HUES64 (cell line): ENCODE measurements at regions not wholly inside any gene's neighbourhood (a gene's known extent, or its start where the extent isn't known, plus 50 kb on each side); places are given as distances from the start of the nearest gene placed in this dataset.
A peak's percentile ranks its signal among the peaks of the same experiment; 100 is the strongest.
"Not testable (repeated sequence)": the region's sequence is repeated elsewhere in the genome, so short reads cannot be mapped to it uniquely, and the experiment has no call there.

ENCODE experiments used
- H3K27ac ChIP-seq: 2 replicates; pipeline ENCODE4 v1.7.0; 2013; ENCODE audit warnings: low read depth, low read length, inconsistent platforms
- H3K27me3 ChIP-seq: 2 replicates; pipeline ENCODE4 v1.6.1; 2013; ENCODE audit warnings: mild to moderate bottlenecking, low read length; ENCODE audit not compliant: insufficient read depth
- H3K36me3 ChIP-seq: 2 replicates; pipeline ENCODE4 v1.6.1; 2013; ENCODE audit warnings: mild to moderate bottlenecking, low read length; ENCODE audit not compliant: insufficient read depth
- H3K4me1 ChIP-seq: 2 replicates; pipeline ENCODE4 v1.6.1; 2013; ENCODE audit warnings: mild to moderate bottlenecking, low read length, moderate library complexity; ENCODE audit not compliant: insufficient read depth
- H3K4me3 ChIP-seq: 2 replicates; pipeline ENCODE4 v1.5.1; 2013; ENCODE audit warnings: mild to moderate bottlenecking, low read length, moderate library complexity
- H3K9ac ChIP-seq: 2 replicates; pipeline ENCODE4 v1.6.1; 2013; ENCODE audit warnings: mild to moderate bottlenecking, low read depth, low read length
- H3K9me3 ChIP-seq: 2 replicates; pipeline ENCODE4 v1.6.1; 2013; ENCODE audit warnings: low read depth, low read length; ENCODE audit not compliant: insufficient read depth
- WGBS: fragments of 150-250, 120-280 bp; methylation state at CpG from one replicate; pipeline ENCODE4 v1.1.7; 2013; ENCODE audit warnings: missing lambda C conversion rate; 5-methylcytosine and 5-hydroxymethylcytosine counted together

- no peaks in the 10 kb centered on the region for H3K27me3 ChIP-seq
- no peak overlapping the region for H3K9ac ChIP-seq
- peaks cover 75% of the 10 kb centered on the region for H3K36me3 ChIP-seq
- 99% methylated on average over 4 of the region's 4 CpGs for WGBS
- H3K4me3 ChIP-seq, result no peak overlapping the region
- H3K9me3 ChIP-seq, result no peaks in the 10 kb centered on the region; the same call in 1 of the 2 replicates
- no peak overlapping the region for H3K27ac ChIP-seq
- peaks cover 17% of the 10 kb centered on the region; the same call in 1 of the 2 replicates for H3K4me1 ChIP-seq
Measured at GRCh38 chr5:12659686-12660085, 755.4 kb upstream of the CTNND2 start.

GRCh38 chr5:12658871-12659446, 754.7 kb upstream of the CTNND2 start:
- Histone ChIP-seq H3K4me3 (no peak overlapping the region), H3K36me3 (peaks cover 76% of the 10 kb centered on the region), H3K27me3 (no peaks in the 10 kb centered on the region), H3K4me1 (peaks cover 17% of the 10 kb centered on the region; the same call in 1 of the 2 replicates), H3K9ac (no peak overlapping the region), H3K9me3 (no peaks in the 10 kb centered on the region; the same call in 1 of the 2 replicates), H3K27ac (no peak overlapping the region)
- 95% methylated on average over 3 of the region's 4 CpGs for WGBS

GRCh38 chr5:12657914-12658474, 753.7 kb upstream of the CTNND2 start:
- H3K36me3 ChIP-seq, result peaks cover 71% of the 10 kb centered on the region
- not testable (repeated sequence) for H3K9me3 ChIP-seq, H3K27ac ChIP-seq, H3K27me3 ChIP-seq, H3K9ac ChIP-seq, H3K4me3 ChIP-seq
- H3K4me1 ChIP-seq, result peaks cover 13% of the 10 kb centered on the region; the same call in 1 of the 2 replicates
- WGBS, result 97% methylated on average over 3 of the region's 4 CpGs

GRCh38 chr5:12655675-12656074, 751.4 kb upstream of the CTNND2 start:
- Histone ChIP-seq H3K4me1 (0 out of 2 replicates have a peak, but pooled peaks cover 6% of the 10 kb centered on the region), H3K9ac (no peak overlapping the region), H3K36me3 (peaks cover 64% of the 10 kb centered on the region), H3K27me3 (no peaks in the 10 kb centered on the region), H3K27ac (no peak overlapping the region), H3K9me3 (no peaks in the 10 kb centered on the region; the same call in 1 of the 2 replicates), H3K4me3 (no peak overlapping the region)
- WGBS, result 96% methylated on average over 3 of the region's 3 CpGs

- Histone ChIP-seq H3K9ac (no peak overlapping the region), H3K9me3 (no peaks in the 10 kb centered on the region), H3K36me3 (peaks cover 30% of the 10 kb centered on the region), H3K27ac (no peak overlapping the region), H3K4me1 (no peaks in the 10 kb centered on the region), H3K27me3 (no peaks in the 10 kb centered on the region), H3K4me3 (no peak overlapping the region)
- 94% methylated on average over 4 of the region's 4 CpGs for WGBS
Measured at GRCh38 chr5:12652201-12652600, 748.0 kb upstream of the CTNND2 start.

- H3K9ac ChIP-seq, result no peak overlapping the region
- no peaks in the 10 kb centered on the region; the same call in 1 of the 2 replicates for H3K36me3 ChIP-seq
- no peaks in the 10 kb centered on the region for H3K4me1 ChIP-seq
- no peaks in the 10 kb centered on the region for H3K27me3 ChIP-seq
- no peaks in the 10 kb centered on the region for H3K9me3 ChIP-seq
- no peak overlapping the region for H3K27ac ChIP-seq
- no peak overlapping the region for H3K4me3 ChIP-seq
- 96% methylated on average over 1 of the region's 1 CpG for WGBS
Measured at GRCh38 chr5:12648558-12648957, 744.3 kb upstream of the CTNND2 start.

- 97% methylated on average over 4 of the region's 4 CpGs for WGBS
- Histone ChIP-seq H3K27ac (no peak overlapping the region), H3K9ac (no peak overlapping the region)
Measured at GRCh38 chr5:12647613-12648012, 743.4 kb upstream of the CTNND2 start.

GRCh38 chr5:12645582-12645981, 741.3 kb upstream of the CTNND2 start:
- no peak overlapping the region for H3K27ac ChIP-seq

More at GRCh38 chr5:12647613-12648012, 743.4 kb upstream of the CTNND2 start:
- Histone ChIP-seq H3K9me3 (no peaks in the 10 kb centered on the region), H3K4me3 (no peak overlapping the region), H3K4me1 (no peaks in the 10 kb centered on the region), H3K27me3 (no peaks in the 10 kb centered on the region), H3K36me3 (no peaks in the 10 kb centered on the region; the same call in 1 of the 2 replicates)

GRCh38 chr5:12636209-12636608, 732.0 kb upstream of the CTNND2 start:
- no peaks in the 10 kb centered on the region for H3K27me3 ChIP-seq
- no peak overlapping the region for H3K27ac ChIP-seq
- H3K4me3 ChIP-seq, result no peak overlapping the region
- no peaks in the 10 kb centered on the region for H3K9me3 ChIP-seq
- H3K4me1 ChIP-seq, result peaks cover 4% of the 10 kb centered on the region; the same call in 1 of the 2 replicates
- WGBS, result 94% methylated on average over 5 of the region's 5 CpGs
- no peaks in the 10 kb centered on the region for H3K36me3 ChIP-seq
- no peak overlapping the region for H3K9ac ChIP-seq

More at GRCh38 chr5:12645582-12645981, 741.3 kb upstream of the CTNND2 start:
- no peak overlapping the region for H3K9ac ChIP-seq
- no peaks in the 10 kb centered on the region for H3K27me3 ChIP-seq
- H3K4me1 ChIP-seq, result no peaks in the 10 kb centered on the region
- H3K36me3 ChIP-seq, result no peaks in the 10 kb centered on the region
- no peak overlapping the region for H3K4me3 ChIP-seq
- no peaks in the 10 kb centered on the region for H3K9me3 ChIP-seq

- Histone ChIP-seq H3K36me3 (no peaks in the 10 kb centered on the region; the same call in 1 of the 2 replicates), H3K9me3 (no peaks in the 10 kb centered on the region), H3K27ac (no peak overlapping the region), H3K4me1 (peaks cover 30% of the 10 kb centered on the region), H3K4me3 (peak overlapping the region; percentile 51), H3K27me3 (no peaks in the 10 kb centered on the region), H3K9ac (peak overlapping the region; percentile 29; the same call in 1 of the 2 replicates)
- WGBS, result 92% methylated on average over 5 of the region's 5 CpGs
Measured at GRCh38 chr5:12626556-12626955, 722.3 kb upstream of the CTNND2 start.

- Histone ChIP-seq H3K27ac (peak overlapping the region; percentile 92; the same call in 1 of the 2 replicates), H3K36me3 (no peaks in the 10 kb centered on the region; the same call in 1 of the 2 replicates), H3K9ac (peak overlapping the region; percentile 51; the same call in 1 of the 2 replicates), H3K4me3 (peak overlapping the region; percentile 51), H3K9me3 (no peaks in the 10 kb centered on the region), H3K4me1 (peaks cover 33% of the 10 kb centered on the region), H3K27me3 (no peaks in the 10 kb centered on the region)
- WGBS, result 82% methylated on average over 8 of the region's 8 CpGs
Measured at GRCh38 chr5:12625667-12626263, 721.5 kb upstream of the CTNND2 start.
